RKO (cell line): ENCODE measurements at regions not wholly inside any gene's neighbourhood (a gene's known extent, or its start where the extent isn't known, plus 50 kb on each side); places are given as distances from the start of the nearest gene placed in this dataset.
"Not testable (repeated sequence)": the region's sequence is repeated elsewhere in the genome, so short reads cannot be mapped to it uniquely, and the experiment has no call there.

Experiments
- DNase-seq: peaks from one replicate; pipeline ENCODE4 v3.0.0-alpha.2; 2016; ENCODE audit warnings: low spot score

DNA sequence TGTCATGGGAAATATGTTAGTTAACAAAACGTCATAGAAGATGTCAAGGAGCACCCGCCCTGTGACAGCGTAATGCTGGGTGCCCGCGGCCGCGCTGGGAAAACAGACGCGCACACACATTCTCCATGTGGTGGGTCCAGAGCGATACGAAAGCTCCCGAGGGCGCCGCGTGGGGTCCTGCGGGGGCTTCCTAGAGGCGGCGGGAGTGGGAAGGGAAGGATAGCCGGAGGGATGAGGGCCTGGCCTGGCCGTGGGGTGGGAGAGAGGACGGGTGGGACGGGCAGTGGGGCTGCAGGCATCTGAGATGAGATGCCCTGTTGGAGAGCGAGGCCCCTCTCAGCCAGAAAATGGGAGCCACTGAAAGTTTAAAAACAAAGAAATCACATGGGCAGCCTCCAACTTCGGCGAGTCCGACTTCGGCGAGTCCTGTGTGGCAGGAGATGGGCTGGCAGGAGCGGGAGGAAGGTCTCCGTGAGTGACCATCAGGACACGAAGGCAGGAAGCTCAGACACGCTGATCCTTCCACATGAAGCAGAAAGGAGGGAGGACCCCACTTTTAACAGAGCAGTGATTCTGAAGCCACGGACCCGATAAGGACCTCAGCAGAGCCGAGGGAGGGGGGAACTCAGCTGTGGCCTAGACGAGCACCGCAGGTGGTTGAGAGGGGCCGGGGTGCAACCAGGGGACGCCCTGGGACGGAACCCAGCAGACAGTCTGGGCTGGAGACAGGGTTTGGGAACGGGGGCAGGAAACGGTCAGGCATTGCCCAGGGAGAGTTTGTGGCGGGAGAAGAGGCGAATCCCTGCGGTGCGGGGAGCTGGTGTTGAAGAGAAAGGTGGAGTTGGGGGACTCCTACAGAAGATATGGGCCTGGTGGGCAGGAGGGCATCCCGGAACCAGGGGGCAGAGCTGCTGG lies 114.1 kb upstream of the FRMD1 start:
- DNase-seq = no peak

DNA sequence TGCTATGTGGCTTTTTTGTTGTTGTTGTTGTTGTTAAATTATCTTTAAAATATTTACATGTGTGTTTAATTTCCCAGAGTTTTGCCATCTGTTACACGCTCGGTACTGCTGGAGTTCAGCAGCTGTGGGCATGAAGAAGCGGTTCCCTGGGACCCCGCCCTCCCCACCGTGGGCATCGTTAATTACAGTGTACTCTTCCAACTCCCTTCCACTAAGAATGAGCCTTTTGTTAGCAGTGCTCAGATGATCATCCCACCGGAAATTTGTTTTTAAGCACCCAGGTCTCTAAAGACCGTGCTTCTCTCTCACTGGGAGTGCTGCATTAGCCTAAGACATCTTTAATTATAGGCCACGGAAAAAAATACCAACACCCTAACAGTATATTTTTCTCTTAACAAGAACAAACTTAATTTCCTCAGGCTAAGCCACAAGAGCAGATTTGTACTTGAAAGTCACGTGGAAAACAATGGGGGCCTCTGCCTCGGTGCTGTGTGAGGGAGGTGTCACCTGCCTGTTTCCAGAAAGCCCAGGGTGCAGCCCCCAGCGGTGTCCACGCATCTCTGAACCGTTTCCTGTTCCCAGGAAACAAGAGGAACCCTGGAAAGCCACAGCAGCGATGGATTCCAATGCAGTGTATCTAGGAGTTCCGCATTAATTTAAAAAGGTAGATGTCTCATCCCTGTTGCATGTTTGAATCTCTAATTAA lies 113.3 kb upstream of the FRMD1 start:
- DNase-seq = no peak

DNA sequence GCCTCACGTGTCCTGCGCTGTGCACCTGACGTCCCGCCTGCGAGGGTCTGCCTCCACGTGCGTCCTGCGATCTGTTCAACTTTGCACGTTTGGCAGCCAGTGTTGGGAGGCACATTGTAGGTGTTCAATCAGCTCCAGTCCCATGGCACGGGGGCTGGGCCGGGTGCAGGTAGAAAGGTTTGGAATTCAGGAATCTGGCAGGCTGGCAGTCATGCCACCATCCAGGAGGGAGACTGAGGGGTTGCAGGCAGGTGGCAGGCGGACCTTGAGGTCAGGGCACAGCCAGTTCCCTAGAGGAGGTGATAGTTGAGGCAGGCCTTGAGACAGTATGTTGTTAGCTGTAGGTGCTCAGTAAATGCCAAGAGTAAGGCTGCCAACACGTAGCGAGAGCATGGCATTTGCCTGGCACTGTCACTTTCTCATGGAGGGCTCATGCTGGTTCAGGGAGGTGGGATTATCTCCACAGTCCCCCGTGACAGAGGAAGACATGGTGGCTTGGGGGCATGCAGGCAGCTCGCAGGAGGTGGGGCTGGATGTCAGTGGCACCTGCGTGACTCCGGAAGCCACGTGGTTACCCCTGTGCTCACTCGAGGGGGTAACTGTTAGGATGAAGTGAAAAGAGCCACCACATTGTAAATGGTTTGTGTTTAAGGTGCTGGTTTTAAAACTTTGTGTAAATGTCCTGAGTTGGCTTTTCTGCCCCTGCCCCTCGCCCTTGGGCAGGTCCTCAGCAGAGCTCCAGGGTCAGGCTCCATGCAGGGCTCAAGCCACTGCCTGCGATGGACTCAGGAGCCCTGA lies 111.8 kb upstream of the FRMD1 start:
- DNase-seq = no peak

DNA sequence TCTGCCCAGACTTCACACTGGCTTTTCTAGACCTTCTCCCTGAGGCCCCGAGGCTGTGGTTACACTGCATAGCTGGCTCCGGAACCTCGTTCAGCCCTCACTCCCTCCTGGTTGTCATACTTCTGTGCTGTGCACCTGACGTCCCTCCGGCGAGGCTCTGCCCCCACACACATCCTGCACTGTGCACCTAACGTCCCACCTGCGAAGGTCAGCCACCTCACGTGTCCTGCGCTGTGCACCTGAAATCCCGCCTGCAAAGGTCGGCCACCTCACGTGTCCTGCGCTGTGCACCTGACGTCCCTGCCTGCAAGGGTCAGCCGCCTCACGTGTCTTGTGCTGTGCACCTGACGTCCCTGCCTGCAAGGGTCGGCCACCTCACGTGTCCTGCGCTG lies 111.0 kb upstream of the FRMD1 start:
- no peak for DNase-seq

DNA sequence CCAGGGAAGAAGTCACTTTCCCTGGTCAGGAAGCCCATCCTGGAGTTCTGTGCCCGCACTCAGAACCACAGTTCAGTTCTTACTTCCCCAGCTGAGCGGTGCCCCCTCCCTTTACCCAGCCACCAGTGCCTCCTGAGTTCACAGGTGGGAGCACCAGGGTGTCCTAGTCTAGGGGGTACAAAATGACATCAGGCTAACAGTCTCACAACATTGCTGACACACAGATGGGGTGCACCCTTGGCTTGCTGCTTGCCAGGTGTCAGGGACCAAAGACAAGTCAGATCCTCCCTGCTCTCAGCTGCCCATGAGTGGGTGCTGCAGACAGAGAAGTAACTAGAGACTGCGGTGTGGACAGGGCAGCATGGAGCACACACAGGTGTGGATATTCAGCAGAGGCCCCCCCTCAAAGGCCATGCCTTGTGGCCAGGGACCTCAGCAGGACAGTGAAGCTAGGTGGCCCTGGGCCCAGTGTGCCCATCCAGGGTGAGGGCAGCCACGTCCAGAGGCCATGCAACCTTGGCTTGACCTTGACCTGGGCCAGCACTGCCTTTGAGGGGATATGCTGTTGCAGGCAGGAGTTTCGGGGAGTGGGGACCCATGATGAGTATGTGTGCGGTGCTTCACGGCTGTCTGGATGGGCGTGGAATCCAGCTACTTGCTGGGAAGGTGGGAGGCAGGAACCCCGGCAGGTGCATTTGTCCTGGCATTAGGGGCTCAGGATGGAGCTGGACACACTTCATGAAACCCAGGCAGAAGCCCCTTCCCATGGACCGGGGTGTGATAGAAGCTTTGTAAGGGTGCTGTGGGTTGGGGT lies 110.4 kb upstream of the FRMD1 start:
- no peak for DNase-seq

DNA sequence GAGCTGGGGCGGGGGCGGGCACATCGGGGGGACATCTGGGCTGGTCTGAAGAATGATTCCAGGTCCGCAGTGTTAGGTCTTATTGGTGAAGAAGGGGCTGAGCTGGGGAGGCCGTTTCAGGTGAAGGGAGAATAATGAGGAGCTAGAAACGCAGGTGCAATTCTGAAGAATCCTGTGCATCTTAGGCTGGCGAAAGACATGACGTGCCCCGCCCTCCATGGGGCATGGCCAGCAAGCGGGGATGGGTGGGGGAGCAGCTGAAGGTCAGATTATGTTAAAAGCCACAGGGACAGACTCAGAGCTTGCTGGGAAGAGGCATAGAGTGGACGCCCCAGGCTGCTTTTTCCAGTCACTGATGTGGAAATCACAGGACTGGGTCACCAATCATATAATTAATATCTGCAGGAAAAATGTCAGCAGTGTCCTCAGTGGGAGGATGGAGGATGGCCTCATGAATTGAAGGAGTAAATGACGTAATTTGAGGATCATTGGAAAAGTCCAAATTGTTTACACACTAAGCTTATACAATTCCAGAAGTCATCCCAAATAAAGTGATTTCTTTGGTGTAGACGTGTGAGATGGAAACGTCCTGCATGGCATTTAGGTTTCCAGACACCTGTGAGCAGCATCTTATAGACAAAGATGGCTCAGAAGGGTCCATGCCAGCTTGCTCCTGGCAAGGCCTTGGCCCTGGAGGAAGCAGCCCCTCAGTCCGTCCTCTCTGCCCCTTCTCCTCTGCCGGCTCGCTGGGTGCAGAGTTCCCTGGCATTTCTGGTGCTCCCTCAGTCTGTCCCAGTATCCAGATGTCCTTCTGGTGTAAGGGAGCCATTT lies 109.6 kb upstream of the FRMD1 start:
- DNase-seq = no peak

DNA sequence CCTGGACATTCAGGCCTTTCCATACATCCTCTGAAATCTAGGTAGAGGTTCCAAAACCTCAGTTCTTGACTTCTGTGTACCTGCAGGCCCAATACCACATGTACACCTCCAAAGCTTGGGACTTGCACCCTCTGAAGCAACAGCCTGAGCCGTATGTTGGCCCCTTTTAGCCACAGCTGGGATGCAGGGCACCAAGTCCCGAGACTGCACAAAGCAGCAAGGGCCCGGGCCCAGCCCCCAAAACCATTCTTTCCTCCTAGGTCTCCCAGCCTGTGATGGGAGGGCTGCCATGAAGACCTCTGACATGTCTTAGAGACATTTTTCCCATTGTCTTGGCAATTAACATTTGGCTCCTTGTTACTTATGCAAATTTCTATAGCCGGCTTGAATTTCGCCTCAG lies 107.4 kb upstream of the FRMD1 start:
- no peak for DNase-seq

DNA sequence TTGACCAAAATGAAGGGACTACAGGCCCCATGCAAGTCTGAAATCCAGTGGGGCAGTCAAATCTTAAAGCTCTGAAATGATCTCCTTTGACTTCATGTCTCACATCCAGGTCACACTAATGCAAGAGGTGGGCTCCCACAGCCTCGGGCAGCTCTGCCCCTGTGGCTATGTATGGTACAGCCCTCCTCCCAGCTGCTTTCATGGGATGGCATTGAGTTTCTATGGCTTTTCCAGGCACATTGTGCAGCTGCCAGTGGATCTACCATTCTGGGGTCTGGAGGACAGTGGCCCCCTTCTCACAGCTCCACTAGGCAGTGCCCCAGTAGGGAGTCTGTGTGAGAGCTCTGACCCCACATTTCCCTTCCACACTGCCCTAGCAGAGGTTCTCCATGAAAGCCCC lies 107.0 kb upstream of the FRMD1 start:
- DNase-seq = not testable (repeated sequence)

DNA sequence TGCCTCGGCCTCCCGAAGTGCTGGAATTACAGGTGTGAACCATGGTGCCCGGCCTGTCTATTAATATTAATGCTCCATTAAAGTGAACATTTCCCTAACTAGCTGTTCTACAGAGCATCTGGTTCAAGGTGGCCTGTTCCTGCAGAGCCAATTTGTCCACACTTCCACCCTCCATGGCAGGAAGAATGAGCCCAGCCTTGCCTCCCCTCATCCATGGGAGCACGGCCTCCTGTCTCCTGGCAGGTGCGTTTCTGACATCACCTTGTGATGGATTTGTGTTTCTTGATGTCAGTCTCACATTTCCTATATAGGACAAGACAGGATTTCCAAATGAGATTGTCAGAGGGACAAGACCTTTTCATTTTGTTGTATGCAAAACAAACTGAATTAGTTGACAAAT lies 105.7 kb upstream of the FRMD1 start:
- no peak for DNase-seq

DNA sequence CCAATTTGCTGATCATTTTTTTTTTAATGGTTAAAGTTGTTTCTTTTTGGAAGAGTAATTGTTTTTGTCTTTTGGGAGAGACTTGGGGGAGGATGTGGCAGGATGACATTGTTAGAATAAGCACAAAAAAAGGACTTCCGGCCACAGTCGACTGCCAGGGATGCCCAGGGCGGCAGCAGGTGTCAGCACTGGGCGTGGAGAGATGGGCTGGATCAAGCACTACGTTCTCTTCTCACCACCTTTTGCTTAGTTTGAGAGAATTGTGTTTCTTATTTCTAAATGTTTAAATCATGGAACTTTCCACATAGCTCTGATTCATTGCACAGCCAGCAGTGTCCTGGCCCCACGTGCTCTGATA lies 104.6 kb upstream of the FRMD1 start:
- DNase-seq = no peak

DNA sequence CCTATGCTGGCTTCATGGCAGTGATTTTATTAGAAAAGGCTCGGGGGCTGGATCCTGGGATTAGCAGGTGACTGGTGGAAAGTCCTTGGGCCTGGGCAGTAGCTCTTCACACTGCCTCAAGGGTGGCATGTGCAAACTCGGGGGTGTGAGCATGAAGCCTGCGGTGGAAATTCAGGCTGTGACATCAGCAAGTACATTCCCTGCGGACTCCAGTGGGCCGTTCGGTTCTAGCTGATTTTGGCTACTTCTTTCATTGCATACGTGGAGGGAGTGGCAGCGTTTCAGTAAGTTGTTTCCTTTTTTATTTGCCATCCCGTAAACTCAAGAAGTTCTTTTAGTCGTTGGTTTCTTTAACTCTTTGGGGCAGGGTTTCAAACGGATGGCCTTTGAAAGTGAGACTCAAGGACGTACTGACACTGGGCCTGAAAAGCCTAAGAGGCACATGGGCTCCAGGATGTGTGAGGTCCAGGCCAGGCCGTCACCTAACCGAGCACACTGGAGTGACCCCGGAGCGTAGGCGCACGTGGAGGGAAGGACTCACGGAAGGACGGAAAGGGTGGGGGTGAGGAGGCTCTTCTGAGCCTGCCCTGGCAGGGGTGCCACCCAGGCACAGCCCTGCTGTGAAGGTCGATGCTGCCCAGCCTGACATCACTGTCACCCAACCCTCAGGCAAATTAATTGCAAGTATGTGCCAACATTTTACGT lies 104.0 kb upstream of the FRMD1 start:
- DNase-seq = no peak

DNA sequence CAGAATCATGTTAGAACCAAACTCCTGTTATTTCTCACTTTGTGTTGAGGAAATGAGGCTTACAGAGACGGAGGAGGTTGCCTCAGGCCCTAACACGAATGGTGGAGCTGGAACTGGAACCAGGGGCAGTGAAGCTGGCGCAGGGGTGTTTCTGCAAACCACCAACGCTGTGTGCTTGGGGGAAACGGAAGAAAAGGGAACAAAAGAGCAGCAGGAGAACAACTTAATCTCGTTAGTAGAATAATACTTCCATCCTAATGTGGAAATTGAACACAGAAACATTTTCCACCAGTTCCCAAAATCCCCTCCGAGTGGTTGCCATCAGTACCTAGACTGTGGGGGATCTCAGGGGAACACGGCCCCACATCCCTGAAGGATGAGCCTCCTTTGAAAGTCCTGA lies 103.4 kb upstream of the FRMD1 start:
- no peak for DNase-seq

DNA sequence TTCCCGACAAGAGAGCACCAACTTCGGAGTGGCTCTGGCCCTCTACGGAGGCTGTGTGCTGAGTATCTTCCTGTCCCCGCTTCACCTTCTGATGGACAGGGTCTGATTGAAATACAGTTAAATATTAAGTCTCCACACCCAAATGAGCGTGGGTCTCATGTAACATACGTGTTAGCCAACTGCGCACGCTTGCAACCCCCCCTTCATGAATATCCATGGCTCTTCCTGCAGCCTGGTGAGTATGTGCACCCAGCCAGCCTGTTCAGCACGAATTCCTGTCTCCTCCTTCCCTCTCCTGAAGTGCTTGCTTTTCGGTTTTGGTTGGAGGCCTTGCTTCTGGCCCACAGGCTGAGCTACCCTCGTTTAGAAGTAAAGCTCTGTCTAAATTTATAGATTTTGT lies 102.9 kb upstream of the FRMD1 start:
- no peak for DNase-seq

DNA sequence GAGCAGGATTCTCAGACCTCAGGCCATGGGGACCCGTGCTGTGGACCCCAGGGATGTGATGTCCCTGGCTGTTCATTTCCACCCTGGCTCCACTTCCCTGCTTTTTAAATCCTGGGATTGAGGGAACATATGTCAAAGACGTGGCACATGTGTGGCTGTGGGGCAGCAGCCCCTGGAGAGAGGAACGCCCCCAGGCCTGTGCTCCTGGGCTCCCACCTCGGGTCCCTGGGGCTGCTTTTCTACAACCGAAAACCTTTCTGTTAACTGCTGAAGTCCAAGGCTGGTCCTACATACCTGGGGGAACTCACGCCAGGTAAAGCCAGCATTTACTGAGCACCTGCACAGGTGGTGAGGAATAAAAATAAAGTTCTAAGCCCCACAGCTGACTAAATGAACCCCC lies 102.3 kb upstream of the FRMD1 start:
- DNase-seq = no peak

DNA sequence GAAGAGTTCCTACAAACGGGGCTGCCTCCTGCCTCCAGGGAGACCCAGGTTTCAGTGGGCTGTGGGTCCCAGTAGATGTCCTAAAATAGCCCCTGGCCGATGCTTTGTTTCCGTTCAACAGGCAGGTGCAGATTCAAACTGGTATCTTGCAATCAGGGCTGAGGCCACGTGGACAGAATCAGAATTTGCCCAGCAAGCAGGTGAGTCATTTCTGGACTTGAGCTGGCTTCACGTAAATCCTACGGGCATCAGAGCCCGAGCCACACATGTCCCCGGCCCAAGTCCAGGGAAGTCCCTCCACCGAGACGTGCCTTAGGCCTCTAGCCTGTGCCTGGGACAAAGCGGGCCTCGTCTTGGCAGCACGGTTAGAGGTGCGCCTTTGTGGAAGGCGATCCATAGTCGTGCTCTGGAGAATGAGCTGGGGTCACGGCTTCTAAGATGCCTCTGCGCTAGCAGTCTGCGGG lies 101.6 kb upstream of the FRMD1 start:
- DNase-seq = no peak

DNA sequence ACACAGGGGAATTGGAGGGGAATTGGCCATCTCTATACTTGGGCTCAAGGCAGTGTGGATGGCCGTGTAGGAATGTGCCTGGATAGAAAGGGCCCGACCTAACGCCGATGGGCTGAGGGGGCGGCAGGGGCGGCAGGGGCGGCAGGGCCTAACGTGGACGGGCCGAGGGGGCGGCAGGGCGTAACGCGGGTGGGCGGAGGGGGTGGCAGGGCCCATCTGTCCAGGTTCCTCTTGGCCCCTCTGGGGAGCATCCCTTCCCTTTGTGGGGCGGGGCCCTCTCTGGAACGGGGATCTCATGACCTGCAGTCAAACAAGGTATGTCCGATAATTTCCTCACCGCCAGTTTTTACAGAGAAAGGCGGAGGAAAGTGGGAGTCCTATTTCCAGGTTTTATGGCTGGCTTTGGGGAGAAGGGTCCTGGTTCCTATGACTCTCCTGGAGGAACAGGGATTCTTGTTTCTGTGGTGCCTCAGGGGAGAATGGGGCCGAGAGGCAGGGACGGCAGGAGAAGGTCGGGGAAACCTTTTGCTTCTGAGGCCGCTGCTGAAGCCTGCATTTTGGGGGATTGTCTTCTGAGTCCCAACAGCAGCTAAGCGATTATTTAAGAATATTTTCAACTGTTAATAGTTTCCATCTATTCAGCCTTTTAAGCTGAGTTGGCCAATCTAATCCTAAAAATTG lies 100.8 kb upstream of the FRMD1 start:
- no peak for DNase-seq

DNA sequence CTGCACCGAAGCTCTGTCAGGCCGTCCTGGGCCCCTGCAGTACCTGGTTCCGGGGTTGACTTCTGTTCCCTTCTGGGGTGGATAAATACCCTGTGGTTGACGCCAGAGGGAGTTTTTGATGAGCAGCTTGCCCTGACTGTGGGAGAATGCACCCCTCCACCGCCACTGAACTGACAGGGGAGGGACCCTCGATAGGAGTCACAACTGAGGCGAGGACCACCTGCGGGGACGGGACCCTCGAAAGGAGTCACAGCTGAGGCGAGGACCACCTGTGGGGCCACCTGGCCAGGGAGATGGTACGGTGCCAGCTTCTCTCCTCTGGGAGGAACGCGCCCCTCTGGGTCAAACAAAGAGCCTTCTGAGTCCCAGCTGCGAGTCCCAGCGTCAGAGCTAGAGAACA lies 100.1 kb upstream of the FRMD1 start:
- no peak for DNase-seq

DNA sequence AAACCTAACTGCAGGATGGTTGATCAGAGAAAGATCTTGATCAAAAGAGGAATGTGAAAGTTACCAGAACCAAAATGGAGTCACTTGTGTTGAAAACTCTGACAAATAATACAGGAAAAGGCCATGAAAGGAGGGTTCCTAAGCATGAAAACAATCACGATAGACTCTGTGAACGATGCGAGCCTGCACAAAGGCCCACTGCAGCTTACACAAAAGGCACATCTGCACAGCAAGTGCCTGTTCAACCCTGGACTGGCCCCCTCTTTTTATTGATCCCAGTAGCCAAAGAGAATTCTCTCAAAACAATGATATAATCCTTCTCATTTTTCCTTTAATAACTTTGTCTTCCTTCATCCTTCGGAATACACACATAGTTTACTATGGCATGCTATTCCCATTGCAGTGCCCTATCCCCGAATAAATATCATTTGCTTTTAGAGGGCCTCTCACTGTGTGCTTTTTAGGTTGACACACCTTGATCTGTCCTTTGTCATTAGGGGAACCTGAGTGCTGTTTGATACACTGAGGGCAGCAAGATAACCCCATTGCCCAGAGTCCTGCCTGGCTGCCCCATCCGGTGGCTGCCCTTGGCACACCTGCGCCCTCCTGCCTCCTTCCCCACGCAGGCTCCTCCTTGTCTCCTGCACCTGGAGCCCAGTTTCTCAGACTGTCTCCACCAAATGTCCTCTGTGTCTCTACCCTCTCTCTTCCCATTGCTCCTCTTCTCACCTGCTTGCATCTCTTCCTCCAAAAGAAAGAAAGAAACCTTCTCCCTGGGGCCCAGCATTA lies 98.3 kb upstream of the FRMD1 start:
- DNase-seq = no peak
